NCI-H345 (cell line): ENCODE measurements at regions not wholly inside any gene's neighbourhood (a gene's known extent, or its start where the extent isn't known, plus 50 kb on each side); places are given as distances from the start of the nearest gene placed in this dataset.

ENCODE experiments used
- DNase-seq: peaks from one replicate; lab custom pipeline; 2025; lab: John Stamatoyannopoulos, UW

- no peak for DNase-seq
These were observed 101.8 kb downstream of the CAND1 start for GRCh38 chr12:67370979-67371378.

- DNase-seq = no peak
These were observed 107.9 kb downstream of the CAND1 start for GRCh38 chr12:67377021-67377420.

- no peak for DNase-seq
These were observed 108.4 kb downstream of the CAND1 start for GRCh38 chr12:67377541-67377940.

GRCh38 chr12:67382241-67382871, 113.2 kb downstream of the CAND1 start:
- DNase-seq = no peak

- DNase-seq = no peak
These were observed 117.9 kb downstream of the CAND1 start for GRCh38 chr12:67386869-67387565.

GRCh38 chr12:67388331-67389138, 119.4 kb downstream of the CAND1 start:
- DNase-seq = no peak

- no peak for DNase-seq
These were observed 121.1 kb downstream of the CAND1 start for GRCh38 chr12:67390273-67390672.

GRCh38 chr12:67391034-67391433, 121.9 kb downstream of the CAND1 start:
- DNase-seq = no peak

GRCh38 chr12:67391656-67392055, 122.5 kb downstream of the CAND1 start:
- no peak for DNase-seq

- no peak for DNase-seq
These were observed 125.4 kb downstream of the CAND1 start for GRCh38 chr12:67394550-67394949.

- no peak for DNase-seq
These were observed 131.6 kb downstream of the CAND1 start for GRCh38 chr12:67400742-67401141.

- no peak for DNase-seq
These were observed 141.1 kb downstream of the CAND1 start for GRCh38 chr12:67410246-67410645.

GRCh38 chr12:67410667-67411067, 141.5 kb downstream of the CAND1 start:
- no peak for DNase-seq

GRCh38 chr12:67411562-67411961, 142.4 kb downstream of the CAND1 start:
- DNase-seq = no peak

- DNase-seq = peak; percentile 16
These were observed 144.4 kb downstream of the CAND1 start for GRCh38 chr12:67413577-67413976.

- no peak for DNase-seq
These were observed 145.0 kb downstream of the CAND1 start for GRCh38 chr12:67414011-67414715.

- DNase-seq = peak; percentile 34
These were observed 146.3 kb downstream of the CAND1 start for GRCh38 chr12:67415473-67415872.

GRCh38 chr12:67419810-67420209, 150.7 kb downstream of the CAND1 start:
- DNase-seq = no peak

GRCh38 chr12:67420506-67420905, 151.3 kb downstream of the CAND1 start:
- DNase-seq = no peak

GRCh38 chr12:67422081-67422480, 152.9 kb downstream of the CAND1 start:
- DNase-seq = no peak

GRCh38 chr12:67424784-67425183, 155.6 kb downstream of the CAND1 start:
- no peak for DNase-seq

GRCh38 chr12:67425394-67425793, 156.2 kb downstream of the CAND1 start:
- DNase-seq = no peak
